Natural killer cell (primary cell): ENCODE measurements at regions not wholly inside any gene's neighbourhood (a gene's known extent, or its start where the extent isn't known, plus 50 kb on each side); places are given as distances from the start of the nearest gene placed in this dataset.

Experiments
- ATAC-seq, 3 donors: fragments of 150-1000 bp in 2 of 3; fragments of 200-7000 bp in 1 of 3; cut with Tn5 transposase; 1 replicate in 1 of 3; 2 replicates in 2 of 3; pipeline ENCODE4 v1.10.0; 2021; ENCODE audit warnings: mild to moderate bottlenecking in 2 of 3, moderate library complexity in 2 of 3
- DNase-seq, 2 donors: peaks; one replicate each; pipeline versions ENCODE4 v3.0.0 to v3.0.0-alpha.2; 2013 to 2021; ENCODE audit warnings: mixed read lengths in 1 of 2
- H3K27ac ChIP-seq: one replicate; pipeline ENCODE4 v1.5.1; 2013; ENCODE audit warnings: mild to moderate bottlenecking, low read length
- H3K27me3 ChIP-seq: one replicate; pipeline ENCODE4 v1.6.1; 2013; ENCODE audit warnings: low read length; ENCODE audit not compliant: control insufficient read depth, insufficient read depth
- H3K36me3 ChIP-seq: one replicate; pipeline ENCODE4 v1.6.1; 2013; ENCODE audit warnings: low read length; ENCODE audit not compliant: control insufficient read depth, insufficient read depth
- H3K4me1 ChIP-seq: one replicate; pipeline ENCODE4 v1.6.1; 2013; ENCODE audit warnings: low read length; ENCODE audit not compliant: control insufficient read depth, insufficient read depth
- H3K4me3 ChIP-seq: one replicate; pipeline ENCODE4 v1.5.1; 2013; ENCODE audit warnings: low read length
- H3K9me3 ChIP-seq: one replicate; pipeline ENCODE4 v1.6.1; 2013; ENCODE audit warnings: low read length; ENCODE audit not compliant: control insufficient read depth, insufficient read depth
- H3K27ac Mint-ChIP-seq, 2 donors: one replicate each; pipeline ENCODE4 v1.8.0; 2022; ENCODE audit warnings: mild to moderate bottlenecking in 2 of 2, mixed read lengths in 2 of 2, moderate library complexity in 1 of 2
- H3K27me3 Mint-ChIP-seq, 2 donors: one replicate each; pipeline ENCODE4 v1.8.0; 2022; ENCODE audit warnings: low read depth in 2 of 2, mixed read lengths in 2 of 2
- H3K36me3 Mint-ChIP-seq: one replicate; pipeline ENCODE4 v1.8.0; 2022; ENCODE audit warnings: mixed read lengths
- H3K4me1 Mint-ChIP-seq, 2 donors: one replicate each; pipeline ENCODE4 v1.8.0; 2022; ENCODE audit warnings: mixed read lengths in 2 of 2
- H3K4me3 Mint-ChIP-seq: one replicate; pipeline ENCODE4 v1.8.0; 2022; ENCODE audit warnings: mild to moderate bottlenecking, moderate library complexity, mixed read lengths
- H3K9me3 Mint-ChIP-seq, 2 donors: one replicate each; pipeline ENCODE4 v1.8.0; 2022; ENCODE audit warnings: mixed read lengths in 2 of 2
- WGBS: methylation state at CpG from one replicate; pipeline ENCODE4 v1.1.7; 2013; ENCODE audit warnings: missing lambda C conversion rate; ENCODE audit not compliant: insufficient coverage; 5-methylcytosine and 5-hydroxymethylcytosine counted together
- intact Hi-C: fragments of 100-400 bp; cut with micrococcal nuclease; formaldehyde crosslinking; loops from one replicate; pipeline ENCODE4 v1.14.2; 2022
- TF ChIP-seq, protein P1 (sequence below): fragments of 200-600 bp; IDR thresholded peaks from one replicate; pipeline ENCODE4 v1.8.0; 2022; ENCODE audit warnings: antibody characterized with exemption

DNA sequence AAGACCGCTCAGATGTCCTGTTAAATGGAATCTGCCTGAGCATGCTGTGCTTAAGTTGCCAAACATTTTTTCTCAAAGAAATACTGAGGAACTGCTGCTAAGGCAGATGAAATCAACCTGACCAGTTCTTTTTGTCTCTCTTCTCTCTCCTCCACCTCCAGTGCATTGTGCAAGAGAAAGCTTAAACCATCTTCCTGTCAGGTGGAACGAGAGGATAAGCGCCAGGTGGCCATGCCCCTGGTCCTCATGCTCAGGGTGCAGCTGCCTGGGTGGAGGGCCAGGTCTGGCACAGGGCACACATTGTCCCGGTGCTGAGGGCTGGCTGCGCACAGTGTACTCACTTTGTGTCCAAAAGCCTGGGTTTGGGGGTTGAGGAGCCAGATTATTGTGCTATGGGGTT is 176.2 kb upstream of the TP63 start:
- Mint-ChIP-seq H3K36me3 (no peaks in the 10 kb centered on the region), H3K4me1 (no peaks in the 10 kb centered on the region), H3K27ac (no peak overlapping the region), H3K27me3 (peaks cover 0 to 2% of the 10 kb centered on the region in 2 donors), H3K4me3 (no peak overlapping the region), H3K9me3 (peaks cover 3 to 6% of the 10 kb centered on the region in 2 donors)
- Histone ChIP-seq H3K36me3 (no peaks in the 10 kb centered on the region), H3K27me3 (no peaks in the 10 kb centered on the region), H3K27ac (no peak overlapping the region), H3K4me3 (no peak overlapping the region), H3K9me3 (peaks cover 4% of the 10 kb centered on the region), H3K4me1 (no peaks in the 10 kb centered on the region)
- TF ChIP-seq, protein P1, sequence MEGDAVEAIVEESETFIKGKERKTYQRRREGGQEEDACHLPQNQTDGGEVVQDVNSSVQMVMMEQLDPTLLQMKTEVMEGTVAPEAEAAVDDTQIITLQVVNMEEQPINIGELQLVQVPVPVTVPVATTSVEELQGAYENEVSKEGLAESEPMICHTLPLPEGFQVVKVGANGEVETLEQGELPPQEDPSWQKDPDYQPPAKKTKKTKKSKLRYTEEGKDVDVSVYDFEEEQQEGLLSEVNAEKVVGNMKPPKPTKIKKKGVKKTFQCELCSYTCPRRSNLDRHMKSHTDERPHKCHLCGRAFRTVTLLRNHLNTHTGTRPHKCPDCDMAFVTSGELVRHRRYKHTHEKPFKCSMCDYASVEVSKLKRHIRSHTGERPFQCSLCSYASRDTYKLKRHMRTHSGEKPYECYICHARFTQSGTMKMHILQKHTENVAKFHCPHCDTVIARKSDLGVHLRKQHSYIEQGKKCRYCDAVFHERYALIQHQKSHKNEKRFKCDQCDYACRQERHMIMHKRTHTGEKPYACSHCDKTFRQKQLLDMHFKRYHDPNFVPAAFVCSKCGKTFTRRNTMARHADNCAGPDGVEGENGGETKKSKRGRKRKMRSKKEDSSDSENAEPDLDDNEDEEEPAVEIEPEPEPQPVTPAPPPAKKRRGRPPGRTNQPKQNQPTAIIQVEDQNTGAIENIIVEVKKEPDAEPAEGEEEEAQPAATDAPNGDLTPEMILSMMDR = no peak
- intact Hi-C loops = no loop called here
- 97% methylated on average over 5 of the region's 5 CpGs for WGBS
- ATAC-seq (no peak), DNase-seq (no peak)

DNA sequence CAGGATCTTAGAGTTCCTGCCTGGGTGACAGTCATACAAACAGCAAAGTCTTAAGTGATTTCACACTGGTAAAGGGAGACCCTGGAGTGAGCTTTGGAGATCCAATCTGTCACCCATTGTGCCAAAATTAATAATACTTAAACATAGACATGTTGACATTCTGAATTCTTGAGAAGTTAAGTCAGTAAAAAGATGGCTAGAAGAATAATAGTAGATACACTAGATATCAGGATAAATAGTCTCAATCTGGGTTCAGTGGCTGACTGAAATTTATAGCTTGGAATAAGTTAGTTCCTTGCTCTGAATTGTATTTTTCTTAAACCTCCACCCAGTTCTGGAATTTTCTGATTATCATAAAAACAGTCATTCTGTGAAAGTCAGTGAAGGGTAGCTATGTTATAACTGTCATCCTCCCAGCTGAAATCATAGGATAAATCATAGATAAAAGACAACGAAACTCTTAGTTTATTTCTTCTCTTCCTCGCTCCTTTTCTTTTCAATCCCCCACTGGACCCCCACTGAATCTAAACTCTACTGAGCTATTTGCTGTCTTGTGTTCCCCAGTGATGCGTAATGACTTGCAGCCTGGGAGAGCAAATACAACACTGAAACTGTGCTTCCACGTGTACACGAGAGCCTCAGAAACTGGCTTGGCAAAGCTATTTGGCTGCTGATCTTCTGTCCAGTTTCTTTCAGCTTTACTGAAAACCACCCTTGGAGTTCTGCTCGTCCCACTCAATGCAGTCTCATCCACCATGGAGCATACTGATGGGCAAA is 175.4 kb upstream of the TP63 start:
- peaks cover 4% of the 10 kb centered on the region for H3K9me3 ChIP-seq
- H3K4me3 Mint-ChIP-seq = no peak overlapping the region
- intact Hi-C loops = no loop called here
- no peak overlapping the region for H3K27ac ChIP-seq
- H3K4me1 Mint-ChIP-seq = no peaks in the 10 kb centered on the region
- H3K4me3 ChIP-seq = no peak overlapping the region
- H3K27me3 ChIP-seq = no peaks in the 10 kb centered on the region
- H3K36me3 Mint-ChIP-seq = no peaks in the 10 kb centered on the region
- H3K9me3 Mint-ChIP-seq = peaks cover 3 to 6% of the 10 kb centered on the region in 2 donors
- no peaks in the 10 kb centered on the region for H3K36me3 ChIP-seq
- TF ChIP-seq, protein P1 = no peak
- no peaks in the 10 kb centered on the region for H3K4me1 ChIP-seq
- no peak for DNase-seq
- WGBS = 91% methylated on average over 6 of the region's 6 CpGs
- H3K27me3 Mint-ChIP-seq = peaks cover 0 to 2% of the 10 kb centered on the region in 2 donors
- no peak overlapping the region for H3K27ac Mint-ChIP-seq
- no peak for ATAC-seq

DNA sequence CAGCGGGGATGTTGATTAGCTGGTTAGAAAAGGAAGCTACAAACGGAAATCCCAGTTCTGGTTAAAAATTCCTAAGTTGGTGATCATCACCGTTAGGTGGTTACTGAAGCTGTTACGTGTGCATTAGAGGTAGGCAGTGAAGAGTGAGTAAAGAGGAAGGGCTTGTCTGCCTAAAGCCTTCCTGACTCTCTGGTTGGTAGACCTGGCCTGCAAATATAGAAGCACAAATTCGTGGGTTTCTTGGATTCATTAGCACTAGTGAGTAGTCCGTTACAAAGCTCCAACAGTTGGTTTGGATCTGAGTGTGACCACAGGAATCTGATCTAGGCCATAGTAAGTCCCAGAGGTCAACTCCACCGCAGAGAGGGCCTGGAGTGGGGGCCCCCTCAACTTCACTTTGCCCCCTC is 174.0 kb upstream of the TP63 start:
- 87% methylated on average over 7 of the region's 7 CpGs for WGBS
- DNase-seq (no peak), ATAC-seq (no peak)
- Histone ChIP-seq H3K4me3 (no peak overlapping the region), H3K36me3 (no peaks in the 10 kb centered on the region), H3K27ac (no peak overlapping the region), H3K9me3 (peaks cover 4% of the 10 kb centered on the region), H3K4me1 (no peaks in the 10 kb centered on the region), H3K27me3 (no peaks in the 10 kb centered on the region)
- intact Hi-C loops = no loop called here
- no peak overlapping the region for H3K4me3 Mint-ChIP-seq
- no peaks in the 10 kb centered on the region for H3K36me3 Mint-ChIP-seq
- H3K4me1 Mint-ChIP-seq = no peaks in the 10 kb centered on the region
- peaks cover 3 to 9% of the 10 kb centered on the region in 2 donors for H3K9me3 Mint-ChIP-seq
- no peak overlapping the region for H3K27ac Mint-ChIP-seq
- TF ChIP-seq, protein P1 = no peak
- peaks cover 0 to 2% of the 10 kb centered on the region in 2 donors for H3K27me3 Mint-ChIP-seq
